HG02759 (cell line): ENCODE measurements at regions not wholly inside any gene's neighbourhood (a gene's known extent, or its start where the extent isn't known, plus 50 kb on each side); places are given as distances from the start of the nearest gene placed in this dataset.
A peak's percentile ranks its signal among the peaks of the same experiment; 100 is the strongest.
"Not testable (repeated sequence)": the region's sequence is repeated elsewhere in the genome, so short reads cannot be mapped to it uniquely, and the experiment has no call there.

Source experiments
- ATAC-seq: cut with Tn5 transposase; IDR thresholded peaks from one replicate; pipeline ENCODE4 v1.9.1; 2021; ENCODE audit warnings: mild to moderate bottlenecking, moderate library complexity; ENCODE audit not compliant: unreplicated experiment

DNA sequence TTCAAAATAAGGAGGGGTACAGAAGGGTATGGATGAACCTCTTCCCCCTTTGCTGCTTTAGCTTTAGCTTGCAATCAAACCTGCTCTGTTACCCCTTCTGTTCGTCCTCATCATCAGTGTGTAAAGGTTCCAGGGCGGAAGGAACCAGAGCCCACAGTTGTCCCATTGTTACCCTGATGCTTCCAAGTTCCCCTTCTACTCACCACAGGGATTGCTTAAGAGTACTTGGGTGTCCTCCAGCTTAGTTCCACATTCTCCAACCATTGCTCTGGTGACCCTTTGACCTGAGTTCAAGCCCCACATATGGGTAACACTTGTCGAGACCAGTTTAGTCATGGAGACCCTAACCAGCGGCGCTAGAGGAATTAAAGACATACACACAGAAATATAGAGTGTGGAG lies 1080.1 kb upstream of the ALCAM start:
- ATAC-seq: no peak

DNA sequence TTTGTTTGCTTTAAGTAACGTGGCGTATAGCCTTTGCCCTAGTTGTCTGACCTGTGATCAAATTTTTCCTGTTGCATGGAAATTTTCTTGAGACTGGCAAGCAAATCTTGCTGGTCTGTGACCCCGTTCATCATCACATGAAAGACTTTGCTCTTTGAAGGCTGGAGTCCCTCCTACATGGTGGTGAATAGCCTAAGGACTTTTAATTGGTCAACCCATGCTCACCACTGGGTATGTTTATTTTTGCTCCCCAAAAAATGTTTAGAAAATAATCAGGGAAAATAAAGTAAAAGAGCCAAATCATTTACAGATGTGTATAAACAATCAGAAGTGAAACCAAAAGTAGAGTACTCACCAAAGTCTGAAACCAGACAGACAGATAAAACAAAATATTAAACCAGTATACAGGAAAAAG lies 1075.3 kb upstream of the ALCAM start:
- ATAC-seq: peak; percentile 69

GRCh38 chr3:104291878-104292277 lies 1074.8 kb upstream of the ALCAM start:
- ATAC-seq: peak; percentile 29

- ATAC-seq: no peak
Observed at GRCh38 chr3:104297617-104298016, 1069.1 kb upstream of the ALCAM start.

DNA sequence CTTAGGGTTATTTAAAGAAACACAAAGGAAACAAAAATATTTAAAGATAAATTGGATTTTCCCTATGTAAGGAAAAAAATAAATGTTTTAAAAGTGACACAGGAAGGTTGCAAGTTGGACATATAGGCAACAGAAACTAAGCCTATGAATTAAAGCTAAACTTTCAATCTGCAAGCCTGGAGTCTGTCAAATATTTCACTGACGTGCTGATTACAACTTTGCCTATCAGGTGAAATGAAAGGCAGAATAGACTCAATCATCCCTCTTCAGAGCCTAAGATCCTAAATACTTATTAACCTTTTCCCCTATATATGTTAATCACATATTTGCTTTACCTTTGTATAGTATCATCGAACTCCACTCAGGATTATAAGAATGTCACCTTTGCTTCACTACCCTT lies 1068.0 kb upstream of the ALCAM start:
- no peak for ATAC-seq

DNA sequence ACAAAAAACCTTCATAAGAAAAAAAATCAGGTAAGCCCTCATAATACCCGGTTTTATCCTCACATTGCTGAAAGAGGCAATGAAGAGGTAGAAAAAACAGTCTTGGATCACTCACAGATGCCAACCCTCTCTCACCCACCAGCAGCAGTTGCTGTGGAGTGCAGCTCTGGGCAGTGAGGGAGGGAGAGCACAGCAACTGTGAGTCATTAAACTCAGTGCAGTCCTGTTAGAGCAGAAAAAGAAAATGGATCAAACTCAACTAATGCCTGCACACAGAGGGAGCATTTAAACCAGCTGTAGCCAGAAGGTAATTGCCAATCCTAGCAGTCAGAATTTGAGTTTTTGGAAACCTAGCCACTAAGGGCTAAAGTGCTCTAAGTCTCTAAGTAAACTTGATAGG lies 1050.6 kb upstream of the ALCAM start:
- ATAC-seq: no peak

DNA sequence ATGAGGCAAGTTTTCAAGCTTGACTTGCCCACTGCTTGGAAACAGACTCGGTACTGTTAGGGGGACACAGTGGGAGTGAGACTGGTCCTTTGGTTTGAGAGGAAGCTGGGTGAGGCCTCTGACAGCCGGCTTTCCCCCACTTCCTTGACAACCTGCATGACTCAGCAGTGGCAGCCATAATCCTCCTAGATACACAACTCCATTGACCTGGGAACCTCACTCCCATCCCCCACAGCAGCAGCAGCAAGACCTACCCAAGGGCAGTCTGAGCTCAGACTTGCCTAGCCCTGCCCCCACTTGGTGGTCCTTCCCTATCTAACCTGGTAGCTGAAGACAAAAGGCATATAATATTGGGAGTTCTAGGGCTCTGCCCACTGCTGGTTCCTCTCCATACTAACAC lies 1043.5 kb upstream of the ALCAM start:
- no peak for ATAC-seq

- no peak for ATAC-seq
Observed at GRCh38 chr3:104347291-104347690, 1019.4 kb upstream of the ALCAM start.

DNA sequence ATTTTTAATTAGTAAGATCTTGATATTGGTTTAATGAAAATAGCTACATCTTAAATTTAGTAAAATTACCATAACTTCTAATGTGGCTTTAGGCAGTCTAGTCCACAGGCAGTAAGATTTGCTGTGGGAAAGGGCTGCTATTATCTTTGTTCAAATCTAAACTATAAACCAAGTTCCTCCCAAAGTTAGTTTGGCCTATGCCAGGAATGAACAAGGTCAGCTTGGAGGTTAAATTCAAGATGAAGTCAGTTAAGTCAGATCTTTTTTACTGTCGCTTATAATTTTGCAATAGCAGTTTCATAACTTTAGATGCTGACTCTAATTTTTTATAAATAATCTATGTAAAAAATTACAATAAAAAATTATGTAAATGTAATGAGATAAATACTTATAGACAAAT lies 1016.9 kb upstream of the ALCAM start:
- no peak for ATAC-seq

- ATAC-seq: no peak
Observed at GRCh38 chr3:104353951-104354350, 1012.8 kb upstream of the ALCAM start.

DNA sequence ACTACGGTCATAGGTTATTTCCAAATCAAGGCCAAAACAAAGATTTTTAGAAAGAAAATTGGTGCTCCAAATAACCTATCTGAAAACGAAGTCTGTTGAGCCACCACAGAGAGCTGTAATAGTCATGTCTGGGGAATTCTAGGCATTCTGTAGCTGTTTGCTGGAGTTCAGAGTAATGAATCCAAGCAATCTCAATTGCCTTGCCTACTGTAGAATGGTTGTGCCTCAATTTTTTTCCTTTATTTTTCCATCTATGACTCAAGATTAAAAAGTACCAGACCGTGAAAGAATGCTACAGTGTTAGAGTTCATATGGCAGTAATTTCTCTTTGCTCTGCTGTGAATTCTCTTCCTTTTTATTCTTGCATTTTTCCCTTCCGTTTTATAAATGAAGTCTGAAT lies 1007.2 kb upstream of the ALCAM start:
- no peak for ATAC-seq

GRCh38 chr3:104360038-104360437 lies 1006.7 kb upstream of the ALCAM start:
- no peak for ATAC-seq

- ATAC-seq: not testable (repeated sequence)
Observed at GRCh38 chr3:104361748-104362147, 1005.0 kb upstream of the ALCAM start.

GRCh38 chr3:104362319-104362718 lies 1004.4 kb upstream of the ALCAM start:
- ATAC-seq: no peak

- ATAC-seq: no peak
Observed at GRCh38 chr3:104367000-104367399, 999.7 kb upstream of the ALCAM start.

- ATAC-seq: no peak
Observed at GRCh38 chr3:104368760-104369159, 997.9 kb upstream of the ALCAM start.

- ATAC-seq: no peak
Observed at GRCh38 chr3:104385421-104385820, 981.3 kb upstream of the ALCAM start.

DNA sequence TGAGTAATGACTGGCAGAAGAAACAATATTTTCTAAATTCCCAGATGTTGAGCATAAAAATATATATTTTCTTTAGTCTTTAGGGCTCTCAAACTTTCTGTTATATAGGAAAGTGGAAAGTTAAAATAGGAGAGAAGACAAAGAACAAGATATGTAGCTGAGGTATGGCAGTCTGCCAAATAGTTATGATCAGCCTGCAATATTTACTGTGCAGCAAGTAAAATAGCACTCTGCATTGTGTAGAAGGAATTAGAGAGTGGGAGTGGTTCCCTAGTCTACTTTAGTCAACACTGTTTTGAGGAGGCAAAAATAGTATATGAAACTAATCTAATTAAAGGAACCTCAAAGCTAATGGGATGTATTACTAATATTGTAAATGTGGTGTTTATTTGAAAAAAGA lies 978.1 kb upstream of the ALCAM start:
- ATAC-seq: no peak

GRCh38 chr3:104392327-104392726 lies 974.4 kb upstream of the ALCAM start:
- no peak for ATAC-seq

DNA sequence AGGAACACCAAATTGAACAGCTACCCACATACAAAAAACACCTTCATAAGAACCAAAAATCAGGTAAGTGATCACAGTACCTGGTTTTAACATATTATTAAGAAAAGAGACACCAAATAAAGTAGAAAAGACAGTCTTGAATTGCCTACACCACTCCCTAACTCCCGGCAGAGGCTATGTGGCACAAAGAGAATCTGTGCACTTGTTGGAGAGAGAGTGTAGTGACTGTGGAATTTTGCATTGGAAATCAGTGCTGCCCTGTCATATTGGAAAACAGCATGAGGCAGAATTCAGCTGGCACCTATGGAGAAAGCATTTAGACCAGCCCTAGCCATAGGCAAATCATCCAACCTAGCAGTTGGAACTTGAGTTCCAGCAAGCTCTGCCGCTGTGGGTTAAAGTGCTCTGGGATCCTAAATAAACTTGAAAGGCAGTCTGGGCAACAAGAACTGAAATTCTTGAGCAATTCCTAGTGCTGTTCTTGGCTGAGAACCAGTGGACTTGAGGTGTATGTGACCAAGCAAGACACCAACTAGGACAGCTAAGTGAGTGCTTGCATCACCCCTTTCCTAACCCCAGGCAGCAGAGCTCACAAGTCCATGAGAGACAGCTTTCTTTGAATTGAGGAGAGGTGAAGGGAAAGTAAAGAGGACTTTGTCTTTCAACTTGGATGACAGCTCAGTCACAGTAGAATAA lies 969.6 kb upstream of the ALCAM start:
- no peak for ATAC-seq

DNA sequence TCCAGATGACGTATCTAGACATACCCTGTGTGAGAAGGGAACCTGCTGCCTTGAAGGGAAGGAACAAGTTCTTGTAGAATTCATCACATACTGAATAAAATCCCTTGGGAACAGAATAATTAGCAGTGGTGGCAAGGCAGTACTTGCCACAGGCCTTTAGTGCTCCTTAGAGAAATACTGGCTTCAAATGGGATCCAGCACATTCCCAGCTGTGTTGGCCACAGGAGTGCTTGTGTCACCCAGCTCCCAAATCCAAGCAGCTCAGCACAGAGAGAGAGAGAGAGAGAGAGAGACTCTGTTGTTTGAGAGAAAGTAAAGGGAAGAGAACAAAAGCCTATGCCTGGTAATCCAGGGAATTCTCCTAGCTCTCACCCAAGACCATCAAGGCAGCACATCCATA lies 969.0 kb upstream of the ALCAM start:
- no peak for ATAC-seq

GRCh38 chr3:104402902-104403301 lies 963.8 kb upstream of the ALCAM start:
- ATAC-seq: no peak

- no peak for ATAC-seq
Observed at GRCh38 chr3:104411757-104412156, 955.0 kb upstream of the ALCAM start.
